ENCODE measurements at regions not wholly inside any gene's neighbourhood (a gene's known extent, or its start where the extent isn't known, plus 50 kb on each side); places are given as distances from the start of the nearest gene placed in this dataset.
"Not testable (repeated sequence)": the region's sequence is repeated elsewhere in the genome, so short reads cannot be mapped to it uniquely, and the experiment has no call there.

GRCh38 chr2:125267683-125268082 lies 1242.6 kb downstream of the CNTNAP5 start:
- Mint-ChIP-seq H3K27ac (no peak overlapping the region), H3K9me3 (no peaks in the 10 kb centered on the region), H3K36me3 (ENCODE audit: low read depth) (no peaks in the 10 kb centered on the region), H3K4me3 (no peak overlapping the region), H3K4me1 (no peaks in the 10 kb centered on the region), H3K27me3 (no peaks in the 10 kb centered on the region)
- no peak for DNase-seq
- ChIA-PET POLR2A (no interaction called here), CTCF (no interaction called here)

GRCh38 chr2:125272651-125273050 lies 1247.6 kb downstream of the CNTNAP5 start:
- Mint-ChIP-seq H3K27ac (no peak overlapping the region), H3K36me3 (ENCODE audit: low read depth) (no peaks in the 10 kb centered on the region), H3K9me3 (peaks cover 9% of the 10 kb centered on the region), H3K4me1 (no peaks in the 10 kb centered on the region), H3K27me3 (no peaks in the 10 kb centered on the region), H3K4me3 (no peak overlapping the region)
- no peak for DNase-seq
- POLR2A ChIA-PET: no interaction called here
- CTCF ChIA-PET: no interaction called here

DNA sequence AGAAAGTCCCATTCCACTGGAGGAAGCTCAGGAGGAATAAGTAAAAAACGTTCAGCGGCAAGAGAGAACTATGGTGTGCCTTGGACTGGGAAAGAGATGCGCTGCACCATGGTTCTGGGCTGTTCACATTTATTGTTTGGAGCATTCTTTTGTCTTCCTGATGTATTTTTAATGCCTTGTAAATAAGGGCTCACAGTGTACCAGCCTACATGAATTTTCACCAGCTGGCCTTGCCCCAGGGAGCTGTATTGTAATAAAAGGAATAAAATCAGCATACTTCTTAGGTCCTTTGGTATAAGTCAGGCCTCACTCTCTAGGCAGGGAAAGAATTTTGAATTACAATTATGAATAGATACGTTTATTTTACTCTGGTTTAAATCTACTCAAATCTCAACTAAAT lies 1249.6 kb downstream of the CNTNAP5 start:
- DNase-seq: no peak
- Mint-ChIP-seq H3K36me3 (ENCODE audit: low read depth) (no peaks in the 10 kb centered on the region), H3K4me3 (no peak overlapping the region), H3K27me3 (no peaks in the 10 kb centered on the region), H3K4me1 (no peaks in the 10 kb centered on the region), H3K9me3 (peaks cover 13% of the 10 kb centered on the region), H3K27ac (no peak overlapping the region)
- CTCF ChIA-PET: no interaction called here
- POLR2A ChIA-PET: no interaction called here

DNA sequence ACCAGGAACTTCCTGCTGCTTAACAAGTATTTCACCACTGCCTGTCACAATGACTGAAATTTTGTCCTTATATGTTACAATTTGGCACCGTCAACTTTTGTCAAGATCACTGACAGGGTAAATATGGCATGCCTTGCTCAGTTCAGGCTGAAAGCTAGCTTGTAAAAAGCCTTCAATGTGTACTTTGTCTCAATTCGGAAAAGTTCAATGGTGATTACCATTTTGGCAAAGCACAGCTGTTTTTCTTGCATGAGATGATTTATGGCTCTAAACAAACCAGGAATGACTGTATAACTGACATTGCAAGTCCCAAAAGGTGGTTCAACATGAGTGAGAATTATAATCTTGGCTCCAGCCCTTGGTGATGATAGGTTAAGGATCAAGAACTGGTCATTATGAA lies 1255.2 kb downstream of the CNTNAP5 start:
- H3K27me3 Mint-ChIP-seq: no peaks in the 10 kb centered on the region
- no peak for DNase-seq
- no peaks in the 10 kb centered on the region for H3K4me1 Mint-ChIP-seq
- peaks cover 12% of the 10 kb centered on the region for H3K9me3 Mint-ChIP-seq
- ChIA-PET POLR2A (no interaction called here), CTCF (no interaction called here)
- H3K4me3 Mint-ChIP-seq: no peak overlapping the region
- H3K36me3 Mint-ChIP-seq (ENCODE audit: low read depth): no peaks in the 10 kb centered on the region
- H3K27ac Mint-ChIP-seq: no peak overlapping the region

DNA sequence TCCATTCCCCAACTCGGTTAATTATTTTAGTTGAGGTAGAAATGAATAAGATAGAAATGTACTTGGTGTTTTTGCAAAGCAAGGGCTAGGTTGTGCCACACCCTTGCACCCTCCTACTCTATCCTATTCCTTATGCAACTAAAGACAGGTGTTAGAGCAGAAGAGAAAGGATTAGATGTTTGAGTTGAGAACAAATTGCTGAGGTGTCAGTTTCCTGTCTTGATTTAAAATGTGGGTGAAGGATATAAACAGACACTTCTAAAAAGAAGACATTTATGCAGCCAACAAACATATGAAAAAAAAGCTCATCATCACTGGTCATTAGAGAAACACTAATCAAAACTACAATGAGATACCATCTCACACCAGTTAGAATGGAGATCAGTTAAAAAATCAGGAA lies 1256.2 kb downstream of the CNTNAP5 start:
- CTCF ChIA-PET: no interaction called here
- Mint-ChIP-seq H3K9me3 (peaks cover 10% of the 10 kb centered on the region), H3K36me3 (ENCODE audit: low read depth) (no peaks in the 10 kb centered on the region)

GRCh38 chr2:125296742-125297141 lies 1271.7 kb downstream of the CNTNAP5 start:
- CTCF ChIA-PET: no interaction called here
- Mint-ChIP-seq H3K4me3 (no peak overlapping the region), H3K9me3 (no peaks in the 10 kb centered on the region), H3K36me3 (ENCODE audit: low read depth) (no peaks in the 10 kb centered on the region), H3K27me3 (no peaks in the 10 kb centered on the region), H3K27ac (no peak overlapping the region), H3K4me1 (no peaks in the 10 kb centered on the region)
- DNase-seq: no peak
- POLR2A ChIA-PET: no interaction called here

More for the DNA sequence above, 1256.2 kb downstream of the CNTNAP5 start:
- Mint-ChIP-seq H3K27ac (no peak overlapping the region), H3K4me3 (no peak overlapping the region), H3K4me1 (no peaks in the 10 kb centered on the region), H3K27me3 (no peaks in the 10 kb centered on the region)
- POLR2A ChIA-PET: no interaction called here
- DNase-seq: no peak

- H3K27ac Mint-ChIP-seq: no peak overlapping the region
- no peaks in the 10 kb centered on the region for H3K27me3 Mint-ChIP-seq
- ChIA-PET POLR2A (no interaction called here), CTCF (no interaction called here)
- H3K4me1 Mint-ChIP-seq: no peaks in the 10 kb centered on the region
- peaks cover 3% of the 10 kb centered on the region for H3K9me3 Mint-ChIP-seq
- no peak for DNase-seq
- H3K4me3 Mint-ChIP-seq: no peak overlapping the region
- H3K36me3 Mint-ChIP-seq (ENCODE audit: low read depth): no peaks in the 10 kb centered on the region
Measured at GRCh38 chr2:125310657-125311364, 1285.7 kb downstream of the CNTNAP5 start.

GRCh38 chr2:125312342-125312741 lies 1287.3 kb downstream of the CNTNAP5 start:
- Mint-ChIP-seq H3K36me3 (ENCODE audit: low read depth) (no peaks in the 10 kb centered on the region), H3K4me1 (no peaks in the 10 kb centered on the region), H3K27me3 (no peaks in the 10 kb centered on the region), H3K9me3 (peaks cover 6% of the 10 kb centered on the region), H3K4me3 (no peak overlapping the region), H3K27ac (no peak overlapping the region)
- DNase-seq: no peak
- ChIA-PET CTCF (no interaction called here), POLR2A (no interaction called here)

DNA sequence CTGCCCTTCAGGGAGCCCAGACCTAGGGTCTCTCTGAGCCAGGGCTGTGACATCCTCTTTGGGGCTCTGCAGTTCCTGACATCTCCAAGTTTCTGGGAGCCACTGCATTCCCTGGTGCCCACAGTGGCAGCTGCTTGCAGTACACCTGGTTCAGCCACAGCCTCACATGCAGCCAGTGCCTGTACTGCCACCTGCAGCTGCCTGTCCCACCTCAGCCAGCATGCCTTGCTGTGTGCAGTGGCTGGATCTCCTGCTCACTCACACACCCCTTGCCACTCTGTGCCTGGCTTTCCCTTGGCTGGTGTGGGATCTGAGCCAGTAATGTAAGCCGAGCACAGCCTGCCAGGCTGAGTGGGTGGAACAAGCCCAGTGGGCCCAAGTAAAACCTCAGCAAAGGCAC lies 1288.7 kb downstream of the CNTNAP5 start:
- H3K36me3 Mint-ChIP-seq (ENCODE audit: low read depth): no peaks in the 10 kb centered on the region
- H3K4me1 Mint-ChIP-seq: no peaks in the 10 kb centered on the region
- CTCF ChIA-PET: no interaction called here
- no peaks in the 10 kb centered on the region for H3K27me3 Mint-ChIP-seq
- no peak overlapping the region for H3K27ac Mint-ChIP-seq
- DNase-seq: no peak
- POLR2A ChIA-PET: no interaction called here
- peaks cover 3% of the 10 kb centered on the region for H3K9me3 Mint-ChIP-seq
- no peak overlapping the region for H3K4me3 Mint-ChIP-seq

GRCh38 chr2:125318740-125319139 lies 1293.7 kb downstream of the CNTNAP5 start:
- Mint-ChIP-seq H3K4me3 (no peak overlapping the region), H3K36me3 (ENCODE audit: low read depth) (no peaks in the 10 kb centered on the region), H3K27me3 (no peaks in the 10 kb centered on the region), H3K4me1 (no peaks in the 10 kb centered on the region), H3K9me3 (peaks cover 3% of the 10 kb centered on the region), H3K27ac (no peak overlapping the region)
- ChIA-PET CTCF (no interaction called here), POLR2A (no interaction called here)
- no peak for DNase-seq

DNA sequence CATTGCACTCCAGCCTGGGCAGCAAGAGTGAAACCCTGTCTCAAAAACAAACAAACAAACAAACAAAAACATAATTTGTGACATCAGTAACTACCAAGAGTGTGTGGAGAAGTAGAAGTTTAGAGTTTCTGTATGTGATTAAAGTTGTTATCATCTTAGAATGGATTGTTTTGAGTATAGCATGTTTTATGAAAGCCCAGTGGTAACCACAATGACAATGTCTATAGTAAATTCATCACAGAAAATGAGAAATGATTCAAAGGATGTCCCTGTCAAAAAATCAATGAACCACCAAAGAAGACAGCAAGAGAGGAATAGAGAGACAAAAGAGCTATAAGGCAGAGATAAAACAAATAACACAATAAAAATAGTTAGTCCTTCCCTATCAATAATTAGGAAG lies 1299.2 kb downstream of the CNTNAP5 start:
- no peak for DNase-seq
- Mint-ChIP-seq H3K36me3 (ENCODE audit: low read depth) (no peaks in the 10 kb centered on the region), H3K4me1 (no peaks in the 10 kb centered on the region), H3K9me3 (no peaks in the 10 kb centered on the region), H3K27me3 (no peaks in the 10 kb centered on the region), H3K4me3 (no peak overlapping the region), H3K27ac (no peak overlapping the region)
- ChIA-PET CTCF (no interaction called here), POLR2A (no interaction called here)

DNA sequence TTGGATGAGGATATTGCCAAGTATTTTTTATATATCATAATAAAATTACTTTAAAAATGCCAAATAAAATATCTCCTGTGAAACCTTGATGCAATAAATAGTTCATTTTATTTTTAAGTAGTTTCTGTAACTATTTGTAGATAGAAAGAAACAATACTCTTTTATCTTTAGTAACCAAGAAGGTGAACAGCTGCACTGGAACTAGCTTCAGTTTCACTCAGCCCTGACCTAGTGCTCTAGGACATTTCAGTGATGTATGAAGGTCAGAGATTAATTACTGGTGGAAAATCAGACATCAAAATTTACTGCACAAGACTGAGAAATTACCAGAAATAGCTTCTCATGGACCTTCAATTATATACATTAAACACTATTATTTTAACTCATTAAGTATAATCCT lies 1305.0 kb downstream of the CNTNAP5 start:
- no peaks in the 10 kb centered on the region for H3K4me1 Mint-ChIP-seq

GRCh38 chr2:125341353-125341752 lies 1314.6 kb upstream of the GYPC start:
- ChIA-PET POLR2A (no interaction called here), CTCF (no interaction called here)
- DNase-seq: no peak
- Mint-ChIP-seq H3K36me3 (ENCODE audit: low read depth) (no peaks in the 10 kb centered on the region), H3K4me1 (no peaks in the 10 kb centered on the region), H3K27me3 (no peaks in the 10 kb centered on the region), H3K4me3 (no peak overlapping the region), H3K27ac (no peak overlapping the region), H3K9me3 (peaks cover 4% of the 10 kb centered on the region)

More for the DNA sequence above, 1305.0 kb downstream of the CNTNAP5 start:
- ChIA-PET POLR2A (no interaction called here), CTCF (no interaction called here)
- H3K27ac Mint-ChIP-seq: no peak overlapping the region
- no peak for DNase-seq
- no peaks in the 10 kb centered on the region for H3K36me3 Mint-ChIP-seq (ENCODE audit: low read depth)
- H3K27me3 Mint-ChIP-seq: no peaks in the 10 kb centered on the region
- H3K4me3 Mint-ChIP-seq: no peak overlapping the region
- H3K9me3 Mint-ChIP-seq: no peaks in the 10 kb centered on the region

GRCh38 chr2:125353542-125353941 lies 1302.4 kb upstream of the GYPC start:
- CTCF ChIA-PET, H3K9me3 Mint-ChIP-seq, POLR2A ChIA-PET: not testable (repeated sequence)

More at GRCh38 chr2:125353542-125353941, 1302.4 kb upstream of the GYPC start:
- not testable (repeated sequence) for H3K36me3 Mint-ChIP-seq (ENCODE audit: low read depth); H3K4me3 Mint-ChIP-seq; DNase-seq; H3K27ac Mint-ChIP-seq; H3K27me3 Mint-ChIP-seq; H3K4me1 Mint-ChIP-seq
